Heart left ventricle (tissue), 13 donors: ENCODE measurements at regions not wholly inside any gene's neighbourhood (a gene's known extent, or its start where the extent isn't known, plus 50 kb on each side); places are given as distances from the start of the nearest gene placed in this dataset.

Source experiments
- CTCF ChIP-seq, 12 donors: fragments of 200-600 bp; sonication (generic) in 4 of 12; IDR thresholded peaks; one replicate each; pipeline versions ENCODE4 v1.5.0 to v1.8.0; 2018 to 2022; ENCODE audit warnings: antibody characterized with exemption in 12 of 12, mild to moderate bottlenecking in 5 of 12
- POLR2A ChIP-seq, 2 donors: fragments of 450-650 bp; IDR thresholded peaks; one replicate each; pipeline ENCODE4 v1.6.1; 2017; ENCODE audit warnings: antibody characterized with exemption in 2 of 2, mild to moderate bottlenecking in 2 of 2, moderate library complexity in 2 of 2
- donor health status: ischemic (EF 13 %, LVEDD 7.1; RV severe dilation, severe dysfunction).
- donor health status: DM: no; HTN: yes; CAD: no.
- donor health status: DM: no; HTN: no; CAD: no.
- donor health status: ischemic (EF 25% LVEDD 6.9; RV normal size, moderate dysfunction).
- donor health status: ischemic (EF 25% LVEDD 5.7; RV mildly dilated, moderate dysfunction).
- donor health status: ischemic (EF 35%, LVEDD 5.7; RV mildly dilated, moderate dysfunction).
- donor health status: nonischemic (EF 11% LVEDD 7.7; RV severe dilation, severe dysfunction).
- donor health status: DM: yes; HTN: yes; CAD: no.
- donor health status: PGD.
- donor health status: ischemic (EF 29% LVEDD 5.4; RV normal size, mild dysfunction).
- donor health status: nonischemic (EF 23%, LVEDD 6.1; RV moderate dilation, normal function).

DNA sequence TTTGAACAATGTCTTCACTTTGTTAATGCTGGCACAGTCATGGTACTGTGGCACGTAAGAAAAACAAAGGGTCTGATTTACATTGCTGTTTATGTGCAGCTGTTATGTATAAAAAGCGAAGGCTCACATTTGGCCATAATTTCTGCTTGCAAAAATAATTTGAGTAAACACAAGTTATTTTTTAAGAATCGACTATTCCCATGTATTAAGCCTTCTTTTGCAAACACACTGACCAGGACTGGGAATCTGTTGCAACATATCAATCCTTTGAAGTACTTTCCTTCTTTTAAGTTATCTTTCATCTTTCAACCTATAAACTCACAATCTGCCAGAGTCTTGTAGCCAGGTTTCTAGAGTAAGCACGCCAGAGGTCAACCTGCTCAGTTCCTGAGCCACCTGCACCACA lies 145.4 kb upstream of the BMP4 start:
- TF ChIP-seq CTCF (IDR thresholded peaks at IDR 0.05): no peak
- TF ChIP-seq POLR2A (IDR thresholded peaks at IDR 0.05): no peak
